AG09319 (cell line): ENCODE measurements at regions not wholly inside any gene's neighbourhood (a gene's known extent, or its start where the extent isn't known, plus 50 kb on each side); places are given as distances from the start of the nearest gene placed in this dataset.
"Not testable (repeated sequence)": the region's sequence is repeated elsewhere in the genome, so short reads cannot be mapped to it uniquely, and the experiment has no call there.

Experiments used
- DNase-seq: peaks from one replicate; pipeline ENCODE4 v3.0.0-alpha.2; 2010; ENCODE audit warnings: low read depth; ENCODE audit errors: extremely low read depth
- TF ChIP-seq, protein P1 (sequence below): IDR thresholded peaks from 2 replicates; pipeline ENCODE4 v1.5.1; 2011; ENCODE audit warnings: low read depth, mild to moderate bottlenecking, inconsistent platforms, low read length, moderate library complexity

DNA sequence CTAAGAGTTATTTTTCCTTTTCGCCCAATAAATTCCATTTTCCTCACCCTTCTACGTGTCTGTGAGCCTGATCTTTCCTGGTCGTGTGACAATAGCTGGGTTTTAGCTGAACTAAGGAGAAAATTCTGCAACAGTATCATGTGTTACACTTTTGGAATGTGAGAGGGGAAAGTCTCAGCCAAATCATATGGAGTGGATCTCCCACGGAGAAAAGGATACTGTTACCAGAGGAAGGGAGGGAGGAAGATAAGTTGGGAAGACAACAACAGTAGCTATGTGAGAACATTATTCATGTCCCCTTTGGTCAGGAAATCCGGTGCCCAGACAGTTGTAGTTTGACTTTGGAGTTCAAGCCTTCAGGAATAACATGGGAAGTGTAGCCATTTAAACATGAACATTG lies 584.0 kb upstream of the RAG2 start:
- no peak for DNase-seq
- TF ChIP-seq, protein P1, sequence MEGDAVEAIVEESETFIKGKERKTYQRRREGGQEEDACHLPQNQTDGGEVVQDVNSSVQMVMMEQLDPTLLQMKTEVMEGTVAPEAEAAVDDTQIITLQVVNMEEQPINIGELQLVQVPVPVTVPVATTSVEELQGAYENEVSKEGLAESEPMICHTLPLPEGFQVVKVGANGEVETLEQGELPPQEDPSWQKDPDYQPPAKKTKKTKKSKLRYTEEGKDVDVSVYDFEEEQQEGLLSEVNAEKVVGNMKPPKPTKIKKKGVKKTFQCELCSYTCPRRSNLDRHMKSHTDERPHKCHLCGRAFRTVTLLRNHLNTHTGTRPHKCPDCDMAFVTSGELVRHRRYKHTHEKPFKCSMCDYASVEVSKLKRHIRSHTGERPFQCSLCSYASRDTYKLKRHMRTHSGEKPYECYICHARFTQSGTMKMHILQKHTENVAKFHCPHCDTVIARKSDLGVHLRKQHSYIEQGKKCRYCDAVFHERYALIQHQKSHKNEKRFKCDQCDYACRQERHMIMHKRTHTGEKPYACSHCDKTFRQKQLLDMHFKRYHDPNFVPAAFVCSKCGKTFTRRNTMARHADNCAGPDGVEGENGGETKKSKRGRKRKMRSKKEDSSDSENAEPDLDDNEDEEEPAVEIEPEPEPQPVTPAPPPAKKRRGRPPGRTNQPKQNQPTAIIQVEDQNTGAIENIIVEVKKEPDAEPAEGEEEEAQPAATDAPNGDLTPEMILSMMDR: no peak

DNA sequence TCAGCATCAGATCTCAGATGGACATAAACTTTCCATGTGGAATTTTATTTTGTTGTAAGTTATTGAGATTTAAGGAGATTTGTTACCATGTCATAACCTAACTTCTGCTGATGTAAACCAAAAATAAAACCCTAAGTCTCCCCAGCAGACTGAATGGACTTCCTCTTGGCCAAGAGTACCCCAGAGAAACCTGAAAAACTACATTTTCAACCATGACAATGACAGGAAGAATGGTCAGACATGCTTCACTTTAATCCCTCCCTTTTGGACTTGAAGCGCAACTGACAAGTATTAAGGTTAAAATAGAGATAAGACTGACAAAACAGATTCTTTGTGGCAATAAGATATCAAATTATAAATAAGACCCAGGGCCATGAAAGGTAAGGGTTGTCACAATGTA lies 579.7 kb upstream of the RAG2 start:
- TF ChIP-seq, protein P1: no peak
- no peak for DNase-seq

DNA sequence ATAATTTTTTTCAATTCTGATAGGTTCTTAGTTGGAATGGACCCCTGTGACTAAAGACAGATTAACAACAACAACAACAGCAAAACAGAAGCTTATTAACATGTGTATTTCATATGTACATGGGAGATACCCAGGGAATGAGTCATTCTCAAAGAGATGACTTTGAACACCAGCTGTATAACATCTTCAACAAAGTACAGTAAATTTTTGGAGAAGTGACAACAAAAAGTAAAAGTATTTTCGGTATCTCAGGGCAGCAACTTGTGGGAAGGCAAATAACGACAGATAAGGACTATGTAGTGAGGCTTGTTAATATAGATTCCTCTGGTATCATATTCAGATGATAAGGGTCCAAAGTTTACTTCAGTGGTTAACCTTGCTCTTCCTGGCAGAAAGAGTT lies 573.4 kb upstream of the RAG2 start:
- DNase-seq: no peak

DNA sequence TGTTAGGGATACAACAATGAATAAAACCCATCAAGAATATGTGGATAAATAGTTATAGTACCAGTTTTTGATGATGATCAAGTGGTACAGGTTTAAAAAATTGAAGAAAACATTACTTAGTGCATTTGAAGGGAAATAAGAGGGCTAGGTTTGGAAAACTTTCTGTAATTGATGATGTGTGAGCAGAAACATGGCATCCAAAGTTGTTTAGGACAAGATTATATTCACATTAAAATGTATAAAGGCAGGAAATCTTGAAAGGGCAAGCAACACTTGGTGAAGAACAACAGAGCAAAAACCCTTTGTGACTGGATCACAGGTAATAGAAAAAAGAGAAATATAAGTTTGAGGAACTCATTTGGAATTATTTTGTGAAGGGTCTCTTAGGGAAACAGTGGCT lies 572.3 kb upstream of the RAG2 start:
- no peak for DNase-seq
- TF ChIP-seq, protein P1: no peak

More for the DNA sequence above, 573.4 kb upstream of the RAG2 start:
- TF ChIP-seq, protein P1: no peak

DNA sequence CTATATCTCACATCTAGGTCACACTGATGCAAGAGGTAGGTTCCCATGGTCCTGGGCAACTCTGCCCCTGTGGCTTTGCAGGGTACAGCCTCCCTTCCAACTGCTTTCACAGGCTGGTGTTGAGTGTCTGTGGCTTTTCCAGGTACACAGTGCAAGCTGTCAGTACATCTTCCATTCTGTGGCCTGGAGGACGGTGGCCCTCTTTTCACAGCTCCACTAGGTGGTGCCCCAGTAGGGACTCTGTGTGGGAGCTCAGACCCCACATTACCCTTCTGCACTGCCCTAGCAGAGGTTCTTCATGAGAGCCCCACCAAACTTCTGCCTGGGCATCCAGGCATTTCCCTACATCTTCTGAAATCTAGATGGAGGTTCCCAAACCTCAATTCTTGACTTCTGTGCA lies 547.4 kb upstream of the RAG2 start:
- not testable (repeated sequence) for DNase-seq

DNA sequence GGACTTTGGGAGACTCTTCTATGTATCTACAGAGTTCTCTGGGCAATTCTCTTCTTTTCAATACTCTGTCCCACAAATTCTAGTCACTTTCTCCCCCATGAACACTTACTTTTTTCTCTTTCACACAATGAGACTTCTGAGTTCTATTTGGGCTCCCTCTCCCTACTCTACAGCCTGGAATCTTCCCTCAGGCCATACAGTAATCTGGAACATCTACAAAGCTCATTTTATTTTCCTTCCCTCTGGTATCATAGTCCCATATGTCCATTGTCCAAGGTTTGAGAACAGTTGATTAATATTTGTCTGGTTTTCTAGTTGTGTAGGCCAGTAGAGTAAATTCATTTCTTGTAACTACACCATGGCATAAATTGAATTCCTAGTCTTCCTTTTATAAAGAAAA lies 544.6 kb upstream of the RAG2 start:
- TF ChIP-seq, protein P1: no peak
- DNase-seq: no peak

DNA sequence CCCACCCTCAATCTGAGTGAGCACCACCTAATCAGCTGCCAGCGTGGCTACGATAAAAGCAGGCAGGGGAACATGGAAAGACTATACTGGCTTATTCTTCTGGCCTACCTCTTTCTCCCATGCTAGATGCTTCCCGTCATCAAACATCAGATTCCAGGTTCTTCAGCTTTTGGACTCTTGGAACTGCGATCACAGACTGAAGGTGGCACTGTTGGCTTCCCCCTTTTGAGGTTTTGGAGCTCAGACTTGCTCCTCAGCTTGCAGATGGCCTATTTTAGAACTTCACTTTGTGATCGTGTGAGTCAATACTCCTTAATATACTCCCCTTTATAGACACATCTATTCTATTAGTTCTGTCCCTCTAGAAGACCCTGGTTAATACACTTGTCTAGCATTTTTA lies 543.7 kb upstream of the RAG2 start:
- no peak for DNase-seq
- TF ChIP-seq, protein P1: no peak

DNA sequence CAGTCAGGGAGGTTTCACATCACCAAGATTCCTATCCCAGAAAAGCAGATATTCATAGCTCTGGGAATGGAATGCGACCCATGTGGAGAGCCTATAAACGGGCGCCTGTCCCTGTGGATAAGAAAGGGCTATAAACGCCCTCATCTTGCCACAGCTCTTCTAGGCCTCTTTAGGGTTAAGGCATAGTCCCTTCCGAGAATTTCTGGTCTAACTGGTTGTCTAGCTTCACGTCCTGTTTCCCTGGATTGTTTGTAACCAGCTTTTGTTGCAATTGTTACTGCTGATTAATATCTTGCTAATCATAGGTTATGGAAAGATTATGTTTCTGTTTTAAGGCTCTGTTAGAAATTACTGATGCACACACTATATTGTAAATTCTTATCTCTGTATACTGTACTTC lies 537.6 kb upstream of the RAG2 start:
- DNase-seq: not testable (repeated sequence)

DNA sequence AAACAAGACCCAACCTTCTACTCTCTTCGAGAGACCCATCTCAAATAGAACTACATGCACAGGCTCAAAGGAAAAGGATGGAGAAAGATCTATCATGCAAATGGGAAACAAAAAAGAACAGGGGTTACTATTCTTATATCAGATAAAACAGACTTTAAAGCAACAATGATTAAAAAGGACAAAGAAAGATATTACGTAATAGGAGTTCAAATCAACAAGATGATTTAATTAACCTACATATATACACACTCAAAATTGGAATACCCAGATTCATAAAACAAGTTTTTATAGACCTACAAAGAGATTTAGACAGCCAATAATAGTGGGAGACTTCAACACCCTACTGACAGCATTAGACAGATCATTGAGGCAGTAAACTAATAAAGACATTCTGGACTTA lies 536.6 kb upstream of the RAG2 start:
- TF ChIP-seq, protein P1: no peak
- no peak for DNase-seq
